Neural cell (in vitro differentiated cells): ENCODE measurements at regions not wholly inside any gene's neighbourhood (a gene's known extent, or its start where the extent isn't known, plus 50 kb on each side); places are given as distances from the start of the nearest gene placed in this dataset.

Experiments used
- H2AFZ ChIP-seq: fragments of 200-600, 300-800 bp; sonication (generic), shearing (Covaris generic); 2 replicates; pipeline ENCODE4 v1.6.0; 2014; ENCODE audit warnings: low read depth, mild to moderate bottlenecking, antibody characterized with exemption, low read length, moderate library complexity
- H3F3A ChIP-seq: fragments of 200-600 bp; shearing (Covaris generic); 2 replicates; pipeline ENCODE4 v1.6.1; 2016; ENCODE audit warnings: mild to moderate bottlenecking, moderate library complexity, mixed read lengths, antibody characterized with exemption, low read length; ENCODE audit not compliant: insufficient read depth, poor library complexity, severe bottlenecking
- H3K27ac ChIP-seq: fragments of 200-600, 300-800 bp; sonication (generic), shearing (Covaris generic); 2 replicates; pipeline ENCODE4 v1.5.1; 2014; ENCODE audit warnings: mild to moderate bottlenecking, low read length, moderate library complexity
- H3K27me3 ChIP-seq: fragments of 300-800, 200-600 bp; sonication (generic), shearing (Covaris generic); 2 replicates; pipeline ENCODE4 v1.6.0; 2014; ENCODE audit warnings: mild to moderate bottlenecking, low read depth, low read length, moderate library complexity; ENCODE audit not compliant: insufficient read depth
- H3K36me3 ChIP-seq: fragments of 300-800, 200-600 bp; sonication (generic), shearing (Covaris generic); 2 replicates; pipeline ENCODE4 v1.5.1; 2014; ENCODE audit warnings: mild to moderate bottlenecking, antibody characterized with exemption, low read length, moderate library complexity; ENCODE audit not compliant: insufficient read depth
- H3K4me2 ChIP-seq: fragments of 300-800, 200-600 bp; sonication (generic), shearing (Covaris generic); 2 replicates; pipeline ENCODE4 v1.6.0; 2014; ENCODE audit warnings: mild to moderate bottlenecking, low read length
- H3K4me3 ChIP-seq: fragments of 300-800, 200-600 bp; sonication (generic), shearing (Covaris generic); 2 replicates; pipeline ENCODE4 v1.5.1; 2014; ENCODE audit warnings: mild to moderate bottlenecking, low read length, moderate library complexity
- H3K79me2 ChIP-seq: fragments of 200-600 bp; shearing (Covaris generic); replicated peaks from 2 replicates; pipeline ENCODE4 v1.6.0; 2014; ENCODE audit warnings: mild to moderate bottlenecking, low read length, moderate library complexity; ENCODE audit not compliant: insufficient read depth
- H3K9ac ChIP-seq: fragments of 300-800, 200-600 bp; sonication (generic), shearing (Covaris generic); 2 replicates; pipeline ENCODE4 v1.6.1; 2016; ENCODE audit warnings: mild to moderate bottlenecking, low read length, mixed read lengths
- H3K9me2 ChIP-seq: fragments of 200-600 bp; shearing (Covaris generic); 2 replicates; pipeline ENCODE4 v1.6.1; 2016; ENCODE audit warnings: mild to moderate bottlenecking, low read length, mixed read lengths; ENCODE audit not compliant: insufficient read depth
- H3K9me3 ChIP-seq: fragments of 200-600, 300-800 bp; sonication (generic), shearing (Covaris generic); 2 replicates; pipeline ENCODE4 v1.6.1; 2016; ENCODE audit warnings: mild to moderate bottlenecking, mixed run types, low read length, moderate library complexity, mixed read lengths
- H4K20me1 ChIP-seq: fragments of 200-600 bp; shearing (Covaris generic); 2 replicates; pipeline ENCODE4 v1.6.1; 2016; ENCODE audit warnings: mild to moderate bottlenecking, mixed run types; ENCODE audit not compliant: insufficient read depth
- EP300 ChIP-seq: fragments of 450-650 bp; conservative IDR thresholded peaks from 2 replicates; pipeline ENCODE4 v1.6.1; 2014; ENCODE audit warnings: antibody characterized with exemption, mild to moderate bottlenecking, moderate library complexity; ENCODE audit not compliant: poor library complexity, severe bottlenecking
- EZH2 ChIP-seq: fragments of 200-600, 300-800 bp; shearing (Covaris generic), sonication (generic); IDR thresholded peaks from 2 replicates; pipeline ENCODE4 v1.6.1; 2014; ENCODE audit warnings: antibody characterized with exemption, low read length, borderline replicate concordance, mild to moderate bottlenecking; ENCODE audit not compliant: insufficient read depth, poor library complexity, severe bottlenecking
- MXI1 ChIP-seq: fragments of 450-650 bp; conservative IDR thresholded peaks from 2 replicates; pipeline ENCODE4 v1.6.1; 2014; ENCODE audit warnings: antibody characterized with exemption, mild to moderate bottlenecking; ENCODE audit not compliant: poor library complexity, severe bottlenecking
- POLR2AphosphoS5 ChIP-seq: IDR thresholded peaks from 2 replicates; pipeline ENCODE4 v1.6.1; 2012
- RAD21 ChIP-seq: fragments of 450-650 bp; conservative IDR thresholded peaks from 2 replicates; pipeline ENCODE4 v1.6.1; 2014; ENCODE audit warnings: antibody characterized with exemption, mild to moderate bottlenecking, moderate library complexity
- SMC3 ChIP-seq: fragments of 450-650 bp; conservative IDR thresholded peaks from 2 replicates; pipeline ENCODE4 v1.6.1; 2014; ENCODE audit warnings: antibody characterized with exemption, mild to moderate bottlenecking, moderate library complexity; ENCODE audit not compliant: poor library complexity
- TAF1 ChIP-seq: IDR thresholded peaks from 2 replicates; pipeline ENCODE4 v1.6.1; 2012; ENCODE audit warnings: low read depth
- TF ChIP-seq, protein P1 (sequence below): IDR thresholded peaks from 2 replicates; pipeline ENCODE4 v1.6.1; 2012; ENCODE audit warnings: borderline replicate concordance
- TF ChIP-seq, protein P2 (sequence below): fragments of 450-650 bp; IDR thresholded peaks from 2 replicates; pipeline ENCODE4 v1.5.1; 2014; ENCODE audit warnings: antibody characterized with exemption, mild to moderate bottlenecking, moderate library complexity; ENCODE audit not compliant: poor library complexity, severe bottlenecking

DNA sequence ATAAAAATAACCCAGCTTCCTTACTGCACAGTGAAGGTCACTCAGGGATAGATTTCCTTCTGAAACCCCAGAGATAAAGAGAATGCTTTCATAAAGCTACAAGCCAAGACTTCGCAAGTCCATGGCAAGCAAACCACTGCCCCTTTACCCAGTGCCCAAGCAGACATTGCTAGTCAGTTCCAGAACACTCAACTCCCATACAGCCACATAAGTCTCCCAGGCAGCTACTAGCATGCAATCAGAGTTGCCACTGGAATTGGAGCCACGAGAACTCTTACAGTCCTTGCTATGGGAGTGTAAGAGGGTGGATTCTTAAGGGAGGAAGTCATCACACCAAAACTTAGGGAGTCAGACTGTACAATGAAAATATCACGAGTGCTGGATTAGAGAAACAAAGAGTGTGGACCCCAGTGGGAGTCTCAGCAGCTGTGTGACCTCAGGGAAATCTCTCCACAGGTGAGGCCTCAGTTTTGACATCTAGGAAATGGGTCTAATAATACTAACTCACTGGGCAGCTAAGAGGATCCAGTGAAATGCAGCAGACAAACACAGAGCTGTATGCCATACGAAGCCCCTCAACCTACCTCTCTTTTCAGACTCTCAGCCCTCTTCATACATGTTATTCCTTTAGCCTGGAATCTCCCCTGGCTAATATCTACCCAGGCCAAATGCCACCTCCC lies 526.6 kb downstream of the MN1 start:
- Histone ChIP-seq H3K27me3 (no peaks in the 10 kb centered on the region), H3K9me2 (no peaks in the 10 kb centered on the region), H3F3A (peaks cover 13% of the 10 kb centered on the region), H4K20me1 (no peaks in the 10 kb centered on the region), H2AFZ (no peak overlapping the region), H3K9ac (peak overlapping the region; percentile 62), H3K36me3 (no peaks in the 10 kb centered on the region), H3K9me3 (peaks cover 5% of the 10 kb centered on the region), H3K27ac (peak overlapping the region; percentile 90), H3K4me2 (no peak overlapping the region), H3K79me2 (no peaks in the 10 kb centered on the region), H3K4me3 (no peak overlapping the region)
- TF ChIP-seq EP300 (no peak), SMC3 (no peak), MXI1 (no peak), TAF1 (no peak), EZH2 (no peak), RAD21 (no peak), POLR2AphosphoS5 (no peak)
- TF ChIP-seq, protein P1, sequence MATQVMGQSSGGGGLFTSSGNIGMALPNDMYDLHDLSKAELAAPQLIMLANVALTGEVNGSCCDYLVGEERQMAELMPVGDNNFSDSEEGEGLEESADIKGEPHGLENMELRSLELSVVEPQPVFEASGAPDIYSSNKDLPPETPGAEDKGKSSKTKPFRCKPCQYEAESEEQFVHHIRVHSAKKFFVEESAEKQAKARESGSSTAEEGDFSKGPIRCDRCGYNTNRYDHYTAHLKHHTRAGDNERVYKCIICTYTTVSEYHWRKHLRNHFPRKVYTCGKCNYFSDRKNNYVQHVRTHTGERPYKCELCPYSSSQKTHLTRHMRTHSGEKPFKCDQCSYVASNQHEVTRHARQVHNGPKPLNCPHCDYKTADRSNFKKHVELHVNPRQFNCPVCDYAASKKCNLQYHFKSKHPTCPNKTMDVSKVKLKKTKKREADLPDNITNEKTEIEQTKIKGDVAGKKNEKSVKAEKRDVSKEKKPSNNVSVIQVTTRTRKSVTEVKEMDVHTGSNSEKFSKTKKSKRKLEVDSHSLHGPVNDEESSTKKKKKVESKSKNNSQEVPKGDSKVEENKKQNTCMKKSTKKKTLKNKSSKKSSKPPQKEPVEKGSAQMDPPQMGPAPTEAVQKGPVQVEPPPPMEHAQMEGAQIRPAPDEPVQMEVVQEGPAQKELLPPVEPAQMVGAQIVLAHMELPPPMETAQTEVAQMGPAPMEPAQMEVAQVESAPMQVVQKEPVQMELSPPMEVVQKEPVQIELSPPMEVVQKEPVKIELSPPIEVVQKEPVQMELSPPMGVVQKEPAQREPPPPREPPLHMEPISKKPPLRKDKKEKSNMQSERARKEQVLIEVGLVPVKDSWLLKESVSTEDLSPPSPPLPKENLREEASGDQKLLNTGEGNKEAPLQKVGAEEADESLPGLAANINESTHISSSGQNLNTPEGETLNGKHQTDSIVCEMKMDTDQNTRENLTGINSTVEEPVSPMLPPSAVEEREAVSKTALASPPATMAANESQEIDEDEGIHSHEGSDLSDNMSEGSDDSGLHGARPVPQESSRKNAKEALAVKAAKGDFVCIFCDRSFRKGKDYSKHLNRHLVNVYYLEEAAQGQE, result no peak
- TF ChIP-seq, protein P2, sequence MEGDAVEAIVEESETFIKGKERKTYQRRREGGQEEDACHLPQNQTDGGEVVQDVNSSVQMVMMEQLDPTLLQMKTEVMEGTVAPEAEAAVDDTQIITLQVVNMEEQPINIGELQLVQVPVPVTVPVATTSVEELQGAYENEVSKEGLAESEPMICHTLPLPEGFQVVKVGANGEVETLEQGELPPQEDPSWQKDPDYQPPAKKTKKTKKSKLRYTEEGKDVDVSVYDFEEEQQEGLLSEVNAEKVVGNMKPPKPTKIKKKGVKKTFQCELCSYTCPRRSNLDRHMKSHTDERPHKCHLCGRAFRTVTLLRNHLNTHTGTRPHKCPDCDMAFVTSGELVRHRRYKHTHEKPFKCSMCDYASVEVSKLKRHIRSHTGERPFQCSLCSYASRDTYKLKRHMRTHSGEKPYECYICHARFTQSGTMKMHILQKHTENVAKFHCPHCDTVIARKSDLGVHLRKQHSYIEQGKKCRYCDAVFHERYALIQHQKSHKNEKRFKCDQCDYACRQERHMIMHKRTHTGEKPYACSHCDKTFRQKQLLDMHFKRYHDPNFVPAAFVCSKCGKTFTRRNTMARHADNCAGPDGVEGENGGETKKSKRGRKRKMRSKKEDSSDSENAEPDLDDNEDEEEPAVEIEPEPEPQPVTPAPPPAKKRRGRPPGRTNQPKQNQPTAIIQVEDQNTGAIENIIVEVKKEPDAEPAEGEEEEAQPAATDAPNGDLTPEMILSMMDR, result no peak

GRCh38 chr22:27278946-27279345 lies 522.6 kb downstream of the MN1 start:
- H3K9me2 ChIP-seq, result no peaks in the 10 kb centered on the region
- H3K36me3 ChIP-seq, result no peaks in the 10 kb centered on the region
- H3K4me3 ChIP-seq, result no peak overlapping the region
- H3F3A ChIP-seq, result peaks cover 8% of the 10 kb centered on the region
- no peak overlapping the region for H3K9ac ChIP-seq
- H4K20me1 ChIP-seq, result no peaks in the 10 kb centered on the region
- no peak overlapping the region for H2AFZ ChIP-seq
- H3K4me2 ChIP-seq, result no peak overlapping the region
- no peaks in the 10 kb centered on the region for H3K79me2 ChIP-seq
- no peak overlapping the region for H3K27ac ChIP-seq
- no peaks in the 10 kb centered on the region for H3K27me3 ChIP-seq
- TF ChIP-seq, protein P2, result no peak
- TF ChIP-seq POLR2AphosphoS5 (no peak), EP300 (no peak), SMC3 (no peak), EZH2 (no peak), RAD21 (no peak), TAF1 (no peak), MXI1 (no peak)
- TF ChIP-seq, protein P1, result no peak
- H3K9me3 ChIP-seq, result peaks cover 5% of the 10 kb centered on the region
